ENCODE measurements at regions not wholly inside any gene's neighbourhood (a gene's known extent, or its start where the extent isn't known, plus 50 kb on each side); places are given as distances from the start of the nearest gene placed in this dataset.

DNA sequence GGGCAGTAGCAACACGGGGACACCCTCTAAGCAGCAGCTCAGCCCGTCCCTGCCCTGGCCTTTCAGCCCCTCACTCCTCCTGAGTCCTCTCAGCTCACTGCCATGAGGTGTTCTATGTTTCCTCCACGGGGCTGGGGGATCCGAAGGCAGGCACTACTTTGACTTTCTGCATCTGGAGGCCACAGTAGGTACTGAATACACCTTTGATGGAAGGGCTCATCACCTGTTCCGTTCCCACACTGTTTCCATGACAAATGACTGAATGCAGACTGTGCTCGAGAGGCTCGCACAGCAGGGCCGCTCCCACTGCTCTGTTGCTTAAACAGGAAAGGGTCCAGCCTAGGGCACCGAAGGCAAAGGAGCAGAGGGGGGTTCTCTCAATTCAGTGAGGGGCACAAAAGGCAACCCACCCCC is 77.6 kb upstream of the DNAH14 start:
- peak; percentile 71 for TF ChIP-seq CTCF (IDR thresholded peaks at IDR 0.05)
- TF ChIP-seq ZFX (IDR thresholded peaks at IDR 0.05; ENCODE audit: borderline replicate concordance), result no peak
